ENCODE measurements at regions not wholly inside any gene's neighbourhood (a gene's known extent, or its start where the extent isn't known, plus 50 kb on each side); places are given as distances from the start of the nearest gene placed in this dataset.

DNA sequence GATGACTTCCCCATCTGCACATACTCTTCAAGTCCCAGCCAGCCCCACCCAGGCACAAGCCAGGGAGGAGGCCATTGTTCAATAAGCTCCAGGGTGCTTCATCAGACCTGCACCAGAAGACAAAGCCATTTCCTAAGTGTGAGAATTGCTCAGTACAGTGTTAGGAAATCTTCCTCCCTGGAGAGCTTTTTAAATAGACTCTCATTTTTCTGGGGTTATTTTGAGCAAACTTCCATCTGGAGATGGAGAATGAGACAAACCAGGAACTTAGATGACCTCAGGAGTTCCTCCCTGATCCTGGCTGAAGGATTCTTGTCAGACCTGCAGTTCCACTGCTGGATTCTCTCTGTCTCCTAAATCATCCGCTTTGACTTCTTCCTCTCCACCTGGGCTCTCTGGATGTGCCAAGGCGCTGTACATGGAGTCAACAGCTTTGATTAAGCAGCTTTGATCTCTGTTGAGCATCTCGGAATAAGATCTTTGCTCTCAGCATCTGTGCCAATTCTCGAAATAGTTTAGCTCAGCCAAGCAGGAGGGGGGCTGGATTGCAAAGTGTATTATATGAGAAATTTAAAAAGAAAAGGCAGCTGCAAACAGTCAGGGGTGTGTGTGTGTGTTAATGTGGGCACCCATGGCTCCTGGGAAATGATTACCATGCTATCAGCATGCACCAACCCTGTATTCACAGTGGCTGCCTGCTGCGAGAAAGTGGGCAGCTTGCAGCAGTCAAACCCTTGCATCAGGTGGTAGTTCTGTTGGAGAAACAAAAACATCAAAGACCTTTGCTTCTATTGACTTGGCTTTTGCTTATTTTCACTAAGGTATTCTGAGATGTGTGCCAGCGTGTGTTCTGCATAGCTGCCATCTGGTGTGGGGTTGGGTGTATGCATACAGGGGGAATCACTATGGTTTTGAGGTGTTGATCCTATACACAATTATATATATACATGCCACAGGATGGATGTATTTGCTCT is 70.2 kb upstream of the NAV2 start:
- ChIA-PET POLR2A (no interaction called here), RAD21 (ENCODE audit: unreplicated experiment) (no interaction called here), SMC1A (ENCODE audit: uncharacterized antibody, unreplicated experiment) (interaction anchor here (0.7 to 1.2 kb wide), 3 partner anchors 23 to 421 kb away, joined by 3 read pairs; no protein-coding TSS in a partner anchor), CTCF (no interaction called here)
- DNase-seq (ENCODE audit: low read depth, low spot score) (no peak), FAIRE-seq (no peak), ATAC-seq (no peak)
- no peaks in the 10 kb centered on the region for H4K20me1 ChIP-seq (ENCODE audit: control insufficient read depth, insufficient read depth)
- no peaks in the 10 kb centered on the region for H3K9me3 ChIP-seq (replicated peaks; ENCODE audit: control insufficient read depth, insufficient read depth, low read length)
- BruUV-seq (replicated peaks): no TSS peak
- no peaks in the 10 kb centered on the region; a peak in 1 of 4 replicates for H3K27me3 ChIP-seq (replicated peaks in 1 of 2; ENCODE audit: control insufficient read depth in 2 of 2, insufficient read depth in 2 of 2, low read length in 1 of 2)
- no peaks in the 10 kb centered on the region for H3K4me1 ChIP-seq (ENCODE audit: control insufficient read depth, insufficient read depth, low read length)
- no peak overlapping the region for H3K27ac ChIP-seq (ENCODE audit: control insufficient read depth, insufficient read depth)
- no peak overlapping the region for H3K4me2 ChIP-seq (ENCODE audit: control insufficient read depth, insufficient read depth)
- no peaks in the 10 kb centered on the region for H3K79me2 ChIP-seq (ENCODE audit: control insufficient read depth, insufficient read depth, low read length)
- H3K4me3 ChIP-seq: no peak overlapping the region
- in situ Hi-C loops (cut with MboI): no loop called here
- H3K36me3 ChIP-seq (ENCODE audit: control insufficient read depth in 2 of 2, insufficient read depth in 2 of 2, low read length in 1 of 2): no peaks in the 10 kb centered on the region
- no peak overlapping the region for H3K9ac ChIP-seq (ENCODE audit: control insufficient read depth, insufficient read depth, low read length)
- 49% methylated on average over 6 of the region's 6 CpGs for WGBS (ENCODE audit: insufficient coverage, insufficient replicate concordance, low lambda C conversion rate, missing lambda C conversion rate)
- no peak overlapping the region for H2AFZ ChIP-seq (ENCODE audit: control insufficient read depth, low read depth, low read length)
- TF ChIP-seq BCL11A (IDR thresholded peaks at IDR 0.05; ENCODE audit: low read depth, low read length) (no peak), SMAD1 (IDR thresholded peaks at IDR 0.05; ENCODE audit: low read depth, partially characterized antibody) (no peak), MYC (IDR thresholded peaks at IDR 0.05; ENCODE audit: insufficient read depth, insufficient read length, insufficient replicate concordance, low read length, severe bottlenecking) (no peak), POLR2A (IDR thresholded peaks at IDR 0.05; ENCODE audit: low read depth, low read length) (no peak), RCOR1 (conservative IDR thresholded peaks at IDR 0.05; ENCODE audit: low read depth, low read length) (no peak), SREBF1 (IDR thresholded peaks at IDR 0.05; ENCODE audit: low read length) (no peak)
- TF ChIP-seq, protein P1, sequence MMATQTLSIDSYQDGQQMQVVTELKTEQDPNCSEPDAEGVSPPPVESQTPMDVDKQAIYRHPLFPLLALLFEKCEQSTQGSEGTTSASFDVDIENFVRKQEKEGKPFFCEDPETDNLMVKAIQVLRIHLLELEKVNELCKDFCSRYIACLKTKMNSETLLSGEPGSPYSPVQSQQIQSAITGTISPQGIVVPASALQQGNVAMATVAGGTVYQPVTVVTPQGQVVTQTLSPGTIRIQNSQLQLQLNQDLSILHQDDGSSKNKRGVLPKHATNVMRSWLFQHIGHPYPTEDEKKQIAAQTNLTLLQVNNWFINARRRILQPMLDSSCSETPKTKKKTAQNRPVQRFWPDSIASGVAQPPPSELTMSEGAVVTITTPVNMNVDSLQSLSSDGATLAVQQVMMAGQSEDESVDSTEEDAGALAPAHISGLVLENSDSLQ (IDR thresholded peaks at IDR 0.05): no peak
- intact Hi-C loops (cut with micrococcal nuclease; ENCODE audit: unreplicated experiment): loop anchor here (10.0 kb wide), 1 partner anchor 68 kb away; no protein-coding TSS in a partner anchor

All from GM12878 (cell line).